ENCODE measurements at regions not wholly inside any gene's neighbourhood (a gene's known extent, or its start where the extent isn't known, plus 50 kb on each side); places are given as distances from the start of the nearest gene placed in this dataset.

- TF ChIP-seq ZNF709 (CRISPR knock-in tag; IDR thresholded peaks at IDR 0.05), result no peak
- TF ChIP-seq NR1H2 (CRISPR knock-in tag; IDR thresholded peaks at IDR 0.05; ENCODE audit: borderline replicate concordance, low read depth), result no peak
These were observed 101.5 kb downstream of the SCG2 start for GRCh38 chr2:223500709-223501108.

Data from HepG2 (cell line).